ENCODE measurements at regions not wholly inside any gene's neighbourhood (a gene's known extent, or its start where the extent isn't known, plus 50 kb on each side); places are given as distances from the start of the nearest gene placed in this dataset.
A peak's percentile ranks its signal among the peaks of the same experiment; 100 is the strongest.

DNA sequence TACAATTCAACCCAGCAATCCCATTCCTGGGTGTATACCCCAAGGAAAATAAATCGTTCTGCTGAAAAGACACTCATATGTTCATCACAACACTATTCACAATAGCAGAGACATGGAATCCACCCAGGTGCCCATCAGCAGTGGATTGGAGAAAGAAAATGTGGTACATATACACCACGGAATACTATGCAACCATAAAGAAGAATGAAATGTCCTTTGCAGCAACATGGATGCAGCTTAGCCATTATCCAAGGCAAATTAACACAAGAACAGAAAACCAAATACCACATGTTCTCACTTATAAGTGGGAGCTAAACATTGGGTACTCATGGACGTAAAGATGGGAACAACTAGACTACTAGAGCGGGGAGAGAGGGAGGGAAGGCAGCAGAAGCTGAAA lies 207.8 kb downstream of the GATA3 start:
- TF ChIP-seq RARB (CRISPR knock-in tag; IDR thresholded peaks at IDR 0.05) (no peak), ZFP30 (CRISPR knock-in tag; IDR thresholded peaks at IDR 0.05) (no peak), ARNTL (CRISPR knock-in tag; IDR thresholded peaks at IDR 0.05; ENCODE audit: borderline replicate concordance, low read depth) (no peak), SNAI2 (CRISPR knock-in tag; IDR thresholded peaks at IDR 0.05) (no peak), ZNF565 (CRISPR knock-in tag; conservative IDR thresholded peaks at IDR 0.05; ENCODE audit: low read depth) (no peak), ZNF8 (CRISPR knock-in tag; IDR thresholded peaks at IDR 0.05) (peak; percentile 64)
- TF ChIP-seq, protein P1, sequence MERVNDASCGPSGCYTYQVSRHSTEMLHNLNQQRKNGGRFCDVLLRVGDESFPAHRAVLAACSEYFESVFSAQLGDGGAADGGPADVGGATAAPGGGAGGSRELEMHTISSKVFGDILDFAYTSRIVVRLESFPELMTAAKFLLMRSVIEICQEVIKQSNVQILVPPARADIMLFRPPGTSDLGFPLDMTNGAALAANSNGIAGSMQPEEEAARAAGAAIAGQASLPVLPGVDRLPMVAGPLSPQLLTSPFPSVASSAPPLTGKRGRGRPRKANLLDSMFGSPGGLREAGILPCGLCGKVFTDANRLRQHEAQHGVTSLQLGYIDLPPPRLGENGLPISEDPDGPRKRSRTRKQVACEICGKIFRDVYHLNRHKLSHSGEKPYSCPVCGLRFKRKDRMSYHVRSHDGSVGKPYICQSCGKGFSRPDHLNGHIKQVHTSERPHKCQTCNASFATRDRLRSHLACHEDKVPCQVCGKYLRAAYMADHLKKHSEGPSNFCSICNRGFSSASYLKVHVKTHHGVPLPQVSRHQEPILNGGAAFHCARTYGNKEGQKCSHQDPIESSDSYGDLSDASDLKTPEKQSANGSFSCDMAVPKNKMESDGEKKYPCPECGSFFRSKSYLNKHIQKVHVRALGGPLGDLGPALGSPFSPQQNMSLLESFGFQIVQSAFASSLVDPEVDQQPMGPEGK (CRISPR knock-in tag; IDR thresholded peaks at IDR 0.05; ENCODE audit: borderline replicate concordance): no peak
